ENCODE measurements at regions not wholly inside any gene's neighbourhood (a gene's known extent, or its start where the extent isn't known, plus 50 kb on each side); places are given as distances from the start of the nearest gene placed in this dataset.

DNA sequence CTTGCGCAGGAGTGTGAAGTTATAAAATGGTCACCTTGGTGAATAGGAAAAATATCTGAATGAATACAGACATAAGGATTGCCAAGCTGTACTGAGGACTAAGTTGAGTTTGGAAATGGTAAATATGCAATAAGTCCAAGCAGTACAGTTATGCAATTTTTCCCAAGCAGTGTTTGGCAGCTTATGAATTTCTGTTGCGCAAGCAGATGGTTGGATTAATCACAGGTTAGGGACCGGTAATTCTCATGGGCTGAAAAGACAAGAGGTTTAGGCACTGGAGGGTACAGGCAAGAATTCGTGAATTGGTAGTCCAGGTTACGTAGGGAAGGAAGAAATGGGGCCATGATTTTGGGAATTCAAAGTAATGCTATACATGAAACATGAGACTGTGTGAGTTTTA is 210.3 kb downstream of the RAP2B start:
- no peak for TF ChIP-seq POLR2A (IDR thresholded peaks at IDR 0.05; ENCODE audit: low read length)
- TF ChIP-seq GATA1 (IDR thresholded peaks at IDR 0.05; ENCODE audit: low read depth, low read length) = no peak
